DMS114 treated with DMSO at 0.1 percent for 48 hours (cell line): ENCODE measurements at regions not wholly inside any gene's neighbourhood (a gene's known extent, or its start where the extent isn't known, plus 50 kb on each side); places are given as distances from the start of the nearest gene placed in this dataset.

ENCODE experiments used
- DNase-seq: peaks from one replicate; lab custom pipeline; 2025; ENCODE audit not compliant: unreplicated experiment; lab: John Stamatoyannopoulos, UW

DNA sequence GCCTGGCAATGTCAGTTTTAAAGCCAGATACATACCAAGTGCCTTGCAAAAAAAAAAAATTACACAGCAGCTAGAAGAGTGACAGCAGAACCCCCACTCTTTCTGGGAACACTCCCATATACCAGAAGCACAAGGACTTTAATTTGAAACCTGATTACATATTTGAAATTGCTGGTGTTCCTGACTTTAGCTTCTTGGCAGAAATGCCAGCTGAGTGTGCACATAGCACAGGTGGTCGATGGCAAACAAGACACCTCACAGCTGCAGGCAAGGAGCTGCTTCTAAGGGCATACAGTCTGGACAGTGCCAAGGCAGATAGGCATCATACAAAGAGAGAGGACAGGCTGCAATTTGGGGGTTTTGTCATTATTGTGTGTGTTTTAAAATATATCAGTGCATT is 150.7 kb upstream of the SGK1 start:
- DNase-seq = no peak

GRCh38 chr6:134467620-134468019 is 149.7 kb upstream of the SGK1 start:
- no peak for DNase-seq

- no peak for DNase-seq
These were observed 149.0 kb upstream of the SGK1 start for GRCh38 chr6:134466771-134467525.

DNA sequence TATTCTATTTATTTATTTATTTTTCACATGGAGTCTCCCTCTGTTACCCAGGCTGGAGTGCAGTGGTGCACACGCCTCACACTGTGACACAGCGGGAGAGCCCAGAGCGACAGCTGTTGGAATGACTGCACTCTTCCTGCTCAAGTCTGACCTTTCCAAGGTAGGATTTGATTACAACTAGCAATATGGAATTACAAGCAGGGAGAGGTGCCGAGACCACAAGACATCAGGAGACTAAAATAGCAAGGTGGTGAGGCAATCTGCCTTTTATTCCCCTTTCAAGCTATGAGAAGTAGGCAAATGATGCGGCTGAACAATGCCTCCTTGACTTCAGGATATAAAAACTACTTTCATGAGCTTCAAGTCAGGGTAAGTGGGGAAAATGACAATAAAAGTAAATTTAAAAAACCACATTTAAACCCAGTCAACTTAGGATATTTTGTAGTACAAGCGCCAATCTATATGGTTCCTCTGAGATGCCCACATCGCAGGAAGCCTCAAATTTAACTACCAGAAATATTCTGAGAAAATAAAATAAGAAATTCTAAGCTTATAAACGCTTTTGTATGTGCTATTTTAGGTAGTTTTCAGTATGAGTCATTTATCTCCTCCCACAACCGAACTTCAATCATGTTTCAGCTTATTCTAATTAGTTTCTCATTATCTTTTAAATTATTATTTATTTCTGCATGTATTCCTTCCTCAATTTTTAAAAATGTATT is 146.9 kb upstream of the SGK1 start:
- no peak for DNase-seq

GRCh38 chr6:134458857-134459657 is 141.1 kb upstream of the SGK1 start:
- no peak for DNase-seq

GRCh38 chr6:134457941-134458340 is 140.0 kb upstream of the SGK1 start:
- DNase-seq = no peak

- DNase-seq = no peak
These were observed 138.3 kb upstream of the SGK1 start for GRCh38 chr6:134456226-134456625.

- no peak for DNase-seq
These were observed 137.4 kb upstream of the SGK1 start for GRCh38 chr6:134455319-134455718.

DNA sequence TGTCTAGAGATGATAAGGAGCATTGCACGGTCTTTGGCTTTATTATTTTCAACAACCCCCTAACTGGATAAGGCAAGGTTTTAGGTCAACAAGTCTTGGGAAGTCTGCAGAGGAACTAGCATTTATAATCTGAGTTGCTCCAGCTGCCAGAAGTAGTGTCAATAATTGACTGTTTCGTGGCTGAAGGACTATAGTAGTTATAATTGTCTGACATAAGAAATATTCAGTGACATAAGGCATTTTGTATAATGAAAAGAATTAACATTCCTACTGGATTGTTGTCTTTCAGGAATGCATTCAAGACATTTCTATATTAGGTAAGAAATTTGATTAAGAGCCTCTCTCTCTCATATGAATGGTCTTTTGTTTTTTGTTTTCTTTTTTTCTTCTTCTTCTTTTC is 136.9 kb upstream of the SGK1 start:
- no peak for DNase-seq

DNA sequence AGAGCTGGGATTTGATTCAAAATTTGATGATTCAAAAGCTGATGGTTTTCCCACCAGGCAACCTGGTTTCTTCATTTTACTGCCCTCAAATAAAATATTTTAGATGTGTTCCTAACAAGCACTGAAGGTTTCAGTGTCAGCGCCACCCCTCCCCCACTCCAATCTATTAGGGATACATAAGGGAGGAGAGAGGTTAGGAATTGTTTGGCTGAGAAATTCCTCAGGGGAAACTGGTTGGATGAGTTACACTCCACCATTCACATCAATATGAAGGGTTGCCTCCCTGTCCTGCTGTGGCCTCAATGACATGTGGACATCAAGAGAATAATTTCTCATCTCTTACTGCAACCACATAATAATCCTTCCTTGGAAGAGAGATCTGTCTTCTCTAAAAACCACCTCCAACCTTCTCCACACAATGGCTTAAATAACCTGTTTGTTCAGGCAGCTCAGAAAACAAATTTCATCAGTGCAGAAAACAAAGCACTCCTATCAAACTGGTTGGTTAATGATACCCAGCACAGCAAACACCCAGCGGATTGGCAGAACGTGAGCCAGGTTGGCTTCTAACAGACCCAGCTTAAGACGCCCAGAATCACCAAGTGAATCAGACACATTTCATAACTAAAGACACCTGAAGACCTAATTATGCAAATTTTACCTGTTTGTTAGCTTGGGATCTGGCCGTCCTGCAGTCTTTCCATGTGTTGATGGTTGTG is 136.0 kb upstream of the SGK1 start:
- no peak for DNase-seq

DNA sequence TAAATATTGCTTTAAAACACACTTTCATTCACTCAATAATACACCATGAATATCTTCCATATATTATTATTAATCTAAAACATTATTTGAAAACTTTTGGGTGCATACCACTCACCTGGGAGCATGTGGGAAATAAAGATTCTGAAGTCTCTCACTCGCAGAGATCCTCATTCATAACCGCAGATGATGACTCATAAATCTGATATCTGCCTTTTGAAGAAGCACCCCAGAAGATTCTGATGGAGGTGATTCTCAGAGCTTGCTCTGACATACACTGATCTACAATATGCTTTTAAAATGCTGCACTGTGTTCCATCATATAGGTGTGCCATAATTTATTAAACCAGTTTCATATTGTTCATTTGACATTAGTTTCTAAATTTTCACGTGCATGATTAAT is 135.0 kb upstream of the SGK1 start:
- DNase-seq = no peak

- no peak for DNase-seq
These were observed 133.6 kb upstream of the SGK1 start for GRCh38 chr6:134451529-134451928.

DNA sequence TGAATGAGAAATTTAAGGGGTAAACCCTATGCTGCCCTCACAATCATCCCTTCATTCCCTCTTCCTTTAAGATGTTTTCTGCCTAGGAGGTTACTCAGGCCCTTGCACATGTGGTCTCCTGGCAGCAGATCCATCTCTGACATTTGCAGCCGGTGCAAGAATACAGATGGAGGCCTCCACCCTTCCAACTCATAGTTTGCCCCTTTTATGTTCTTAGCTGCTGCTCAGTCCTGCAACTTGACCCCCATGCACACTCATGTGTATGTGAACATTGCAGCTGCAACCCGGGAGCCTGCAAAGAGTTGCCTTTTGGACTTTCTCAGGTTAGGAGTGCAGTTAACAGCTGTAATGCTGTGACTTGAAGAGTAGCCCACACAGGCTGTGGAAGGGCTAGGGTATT is 131.9 kb upstream of the SGK1 start:
- no peak for DNase-seq

- DNase-seq = no peak
These were observed 131.1 kb upstream of the SGK1 start for GRCh38 chr6:134449004-134449403.

- no peak for DNase-seq
These were observed 130.0 kb upstream of the SGK1 start for GRCh38 chr6:134447883-134448387.

GRCh38 chr6:134447423-134447822 is 129.5 kb upstream of the SGK1 start:
- DNase-seq = no peak

DNA sequence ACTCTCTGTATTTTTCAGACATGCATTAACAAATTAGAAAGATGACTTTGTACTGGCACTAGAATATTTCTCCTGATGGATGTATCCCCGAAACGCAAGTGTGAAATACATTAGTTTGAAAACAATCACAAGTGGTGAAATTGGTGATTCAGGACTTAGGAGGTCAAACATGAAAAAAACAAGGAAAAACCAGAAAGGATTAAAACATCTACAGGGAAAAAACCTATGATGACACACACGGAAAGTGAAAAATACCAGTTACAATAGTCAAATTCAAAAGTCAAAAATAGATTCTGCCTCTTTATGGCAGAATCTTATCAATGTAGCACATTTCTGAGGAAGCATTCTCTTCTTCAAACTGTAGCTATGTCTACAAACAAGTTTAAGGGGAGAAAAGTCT is 129.0 kb upstream of the SGK1 start:
- DNase-seq = no peak

- DNase-seq = no peak
These were observed 128.4 kb upstream of the SGK1 start for GRCh38 chr6:134446218-134446848.

DNA sequence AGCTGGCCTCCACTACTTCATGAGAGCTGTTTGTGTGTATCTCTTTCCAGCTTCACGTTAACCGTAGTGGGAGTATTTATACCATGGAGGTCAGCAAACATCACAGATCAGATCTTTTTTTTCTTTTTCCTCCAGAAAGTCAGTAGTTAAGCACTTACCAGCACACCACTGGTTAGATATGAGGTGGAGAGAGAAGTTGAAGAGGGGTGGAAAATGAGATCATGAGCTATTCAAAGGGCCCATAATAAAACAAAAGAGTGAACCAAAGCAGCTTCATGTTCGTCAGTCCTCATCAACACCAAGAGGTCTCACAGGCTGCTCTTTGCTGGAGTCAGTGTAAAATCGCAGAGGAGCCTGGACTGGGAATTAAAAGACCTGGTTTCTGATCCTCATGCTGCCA is 125.1 kb upstream of the SGK1 start:
- DNase-seq = no peak

DNA sequence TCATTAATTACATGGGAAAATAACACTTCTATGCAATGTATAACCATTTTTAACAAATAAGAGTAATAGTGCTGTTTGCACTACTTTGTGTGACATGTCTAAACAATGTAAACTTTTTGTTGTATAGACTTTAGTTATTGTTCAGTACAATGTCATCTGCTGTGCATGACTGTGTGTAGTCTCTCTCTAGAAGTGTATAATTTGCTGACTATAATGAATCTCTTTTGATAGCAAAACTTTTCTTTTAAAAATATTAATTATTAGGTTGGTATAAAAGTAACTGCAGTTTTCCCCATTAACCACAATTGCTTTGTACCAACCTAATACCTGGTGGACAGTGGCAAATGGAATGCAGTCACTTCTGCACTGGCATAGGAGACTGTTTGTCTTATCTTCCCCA is 124.2 kb upstream of the SGK1 start:
- DNase-seq = no peak

DNA sequence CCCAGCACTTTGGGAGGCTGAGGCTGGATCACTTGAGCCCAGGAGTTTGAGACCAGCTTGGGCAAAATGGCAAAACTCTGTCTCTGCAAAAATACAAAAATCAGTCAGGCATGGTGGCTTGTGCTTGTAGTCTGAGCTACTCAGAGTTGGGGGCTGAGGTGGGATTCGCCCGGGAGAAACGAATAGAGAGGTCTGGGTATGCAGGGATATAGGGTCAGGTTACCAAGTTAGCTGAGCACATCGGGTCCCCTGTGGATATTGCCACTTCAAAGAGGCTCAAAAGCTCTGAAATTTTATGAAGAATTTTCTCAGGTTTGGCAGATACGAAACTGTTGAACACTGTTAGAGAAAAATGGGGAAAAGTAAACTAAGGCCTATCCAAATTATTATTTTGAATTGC is 120.9 kb upstream of the SGK1 start:
- no peak for DNase-seq
